ENCODE measurements at regions not wholly inside any gene's neighbourhood (a gene's known extent, or its start where the extent isn't known, plus 50 kb on each side); places are given as distances from the start of the nearest gene placed in this dataset.

DNA sequence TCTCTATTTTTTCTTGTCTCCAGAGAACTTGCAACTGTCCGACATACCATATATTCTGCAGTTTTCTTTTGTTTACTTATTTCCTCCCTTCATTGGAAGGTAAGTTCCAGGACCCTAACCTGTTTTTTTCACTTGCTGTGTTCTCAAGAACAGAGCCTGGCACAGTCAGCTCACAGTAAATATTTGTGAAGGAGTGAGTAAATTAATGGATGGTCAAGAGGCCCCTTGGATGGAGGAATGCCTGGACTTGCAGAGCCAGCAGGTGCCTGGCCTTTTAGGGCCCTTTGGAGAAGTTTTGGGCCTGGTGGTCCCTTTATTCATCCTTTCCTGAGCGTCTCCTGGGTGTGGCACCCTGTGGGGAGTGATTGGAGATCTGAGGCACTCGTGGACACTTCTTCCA lies 182.1 kb upstream of the POU3F1 start:
- Histone ChIP-seq H3K23ac (ENCODE audit: low read length) (no peak overlapping the region), H3K4me1 (ENCODE audit: control insufficient read depth in 1 of 2, insufficient read depth in 2 of 2, low read length in 2 of 2) (no peaks in the 10 kb centered on the region), H2AFZ (ENCODE audit: insufficient read depth, low read length, poor library complexity) (no peak overlapping the region), H3K4ac (ENCODE audit: low read depth, low read length) (no peak overlapping the region), H3K14ac (ENCODE audit: low read length) (no peak overlapping the region), H3K79me1 (ENCODE audit: low read length) (no peaks in the 10 kb centered on the region), H3K4me2 (ENCODE audit: low read length) (no peak overlapping the region), H3K27me3 (ENCODE audit: insufficient read depth, low read length) (no peaks in the 10 kb centered on the region), H3K79me2 (ENCODE audit: control insufficient read depth, insufficient read depth, low read length, poor library complexity) (no peaks in the 10 kb centered on the region), H4K12ac (ENCODE audit: low read depth, low read length) (no peak overlapping the region), H2BK120ac (ENCODE audit: insufficient read depth, low read length, poor library complexity) (no peak overlapping the region), H3K9ac (ENCODE audit: low read length) (no peak overlapping the region), H3K9me3 (ENCODE audit: insufficient read depth, low read depth, low read length) (peaks cover 6% of the 10 kb centered on the region), H2AK5ac (ENCODE audit: low read length) (no peak overlapping the region), H2BK12ac (ENCODE audit: low read length) (no peak overlapping the region), H3K4me3 (ENCODE audit: low read depth, low read length) (no peak overlapping the region), H4K91ac (ENCODE audit: low read depth, low read length) (no peak overlapping the region), H3K18ac (ENCODE audit: low read length) (no peak overlapping the region), H4K8ac (ENCODE audit: low read depth, low read length) (no peak overlapping the region), H3K36me3 (ENCODE audit: control insufficient read depth in 1 of 2, insufficient read depth in 2 of 2, low read length in 2 of 2) (no peaks in the 10 kb centered on the region), H2BK5ac (ENCODE audit: low read depth, low read length, poor library complexity) (no peak overlapping the region), H3K27ac (ENCODE audit: low read depth, low read length) (no peak overlapping the region)
- no CpG with 5 or more reads among the region's 3 CpGs for WGBS (ENCODE audit: extremely low coverage, insufficient coverage, insufficient read length)
- DNase-seq, result no peak

- Histone ChIP-seq H3K4me1 (ENCODE audit: control insufficient read depth in 1 of 2, insufficient read depth in 2 of 2, low read length in 2 of 2) (peaks cover 0 to 3% of the 10 kb centered on the region in 2 experiments), H3K27me3 (ENCODE audit: insufficient read depth, low read length) (no peaks in the 10 kb centered on the region), H4K91ac (ENCODE audit: low read depth, low read length) (no peak overlapping the region), H3K79me1 (ENCODE audit: low read length) (no peaks in the 10 kb centered on the region), H3K4ac (ENCODE audit: low read depth, low read length) (no peak overlapping the region), H4K8ac (ENCODE audit: low read depth, low read length) (no peak overlapping the region), H3K36me3 (ENCODE audit: control insufficient read depth in 1 of 2, insufficient read depth in 2 of 2, low read length in 2 of 2) (no peaks in the 10 kb centered on the region), H3K23ac (ENCODE audit: low read length) (no peak overlapping the region), H3K14ac (ENCODE audit: low read length) (no peak overlapping the region), H2BK120ac (ENCODE audit: insufficient read depth, low read length, poor library complexity) (no peak overlapping the region), H3K27ac (ENCODE audit: low read depth, low read length) (no peak overlapping the region), H3K9ac (ENCODE audit: low read length) (no peak overlapping the region), H3K4me2 (ENCODE audit: low read length) (no peak overlapping the region), H3K9me3 (ENCODE audit: insufficient read depth, low read depth, low read length) (peaks cover 2% of the 10 kb centered on the region), H3K79me2 (ENCODE audit: control insufficient read depth, insufficient read depth, low read length, poor library complexity) (no peaks in the 10 kb centered on the region), H3K4me3 (ENCODE audit: low read depth, low read length) (no peak overlapping the region), H2AFZ (ENCODE audit: insufficient read depth, low read length, poor library complexity) (no peak overlapping the region), H4K12ac (ENCODE audit: low read depth, low read length) (no peak overlapping the region), H2BK5ac (ENCODE audit: low read depth, low read length, poor library complexity) (no peak overlapping the region), H2BK12ac (ENCODE audit: low read length) (no peak overlapping the region), H2AK5ac (ENCODE audit: low read length) (no peak overlapping the region), H3K18ac (ENCODE audit: low read length) (no peak overlapping the region)
- WGBS (ENCODE audit: extremely low coverage, insufficient coverage, insufficient read length), result no CpG with 5 or more reads among the region's 3 CpGs
- DNase-seq, result no peak
Measured at GRCh38 chr1:38225745-38226144, 179.2 kb upstream of the POU3F1 start.

DNA sequence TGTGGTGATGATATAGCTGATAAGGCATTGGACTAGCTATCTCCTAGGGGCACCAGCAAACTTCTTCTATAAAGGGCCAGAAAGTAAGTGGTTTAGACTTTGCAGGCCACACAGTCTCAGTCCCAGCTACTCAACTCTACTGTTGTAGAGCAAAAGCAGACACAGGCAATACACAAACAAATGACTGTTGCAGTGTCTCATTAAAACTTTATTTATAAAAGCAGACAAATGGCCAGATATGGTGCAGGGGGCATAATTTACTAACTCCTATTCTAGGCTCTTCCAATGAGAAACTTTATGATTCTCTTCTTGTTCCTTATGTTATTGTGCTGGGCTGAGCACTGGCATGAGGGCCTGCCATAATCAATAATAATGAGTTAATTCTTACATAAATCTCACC lies 176.8 kb upstream of the POU3F1 start:
- H2AFZ ChIP-seq (ENCODE audit: insufficient read depth, low read length, poor library complexity), result no peak overlapping the region
- no peak overlapping the region for H3K4me2 ChIP-seq (ENCODE audit: low read length)
- no peak overlapping the region for H4K12ac ChIP-seq (ENCODE audit: low read depth, low read length)
- no peak overlapping the region for H3K4me3 ChIP-seq (ENCODE audit: low read depth, low read length)
- no peak overlapping the region for H3K14ac ChIP-seq (ENCODE audit: low read length)
- no peak overlapping the region for H2AK5ac ChIP-seq (ENCODE audit: low read length)
- H3K27me3 ChIP-seq (ENCODE audit: insufficient read depth, low read length), result no peaks in the 10 kb centered on the region
- H2BK120ac ChIP-seq (ENCODE audit: insufficient read depth, low read length, poor library complexity), result no peak overlapping the region
- no peak overlapping the region for H2BK12ac ChIP-seq (ENCODE audit: low read length)
- H3K23ac ChIP-seq (ENCODE audit: low read length), result no peak overlapping the region
- H3K27ac ChIP-seq (ENCODE audit: low read depth, low read length), result no peak overlapping the region
- no peak overlapping the region for H3K18ac ChIP-seq (ENCODE audit: low read length)
- H3K36me3 ChIP-seq (ENCODE audit: control insufficient read depth in 1 of 2, insufficient read depth in 2 of 2, low read length in 2 of 2), result no peaks in the 10 kb centered on the region
- DNase-seq, result no peak
- H3K4ac ChIP-seq (ENCODE audit: low read depth, low read length), result no peak overlapping the region
- no peak overlapping the region for H4K91ac ChIP-seq (ENCODE audit: low read depth, low read length)
- no peak overlapping the region for H2BK5ac ChIP-seq (ENCODE audit: low read depth, low read length, poor library complexity)
- H3K79me1 ChIP-seq (ENCODE audit: low read length), result no peaks in the 10 kb centered on the region
- peaks cover 2% of the 10 kb centered on the region for H3K9me3 ChIP-seq (ENCODE audit: insufficient read depth, low read depth, low read length)
- no peaks in the 10 kb centered on the region for H3K79me2 ChIP-seq (ENCODE audit: control insufficient read depth, insufficient read depth, low read length, poor library complexity)
- no peak overlapping the region for H4K8ac ChIP-seq (ENCODE audit: low read depth, low read length)
- no peak overlapping the region for H3K9ac ChIP-seq (ENCODE audit: low read length)
- H3K4me1 ChIP-seq (ENCODE audit: control insufficient read depth in 1 of 2, insufficient read depth in 2 of 2, low read length in 2 of 2), result peaks cover 0 to 3% of the 10 kb centered on the region in 2 experiments

- H4K91ac ChIP-seq (ENCODE audit: low read depth, low read length), result no peak overlapping the region
- no peaks in the 10 kb centered on the region for H3K79me2 ChIP-seq (ENCODE audit: control insufficient read depth, insufficient read depth, low read length, poor library complexity)
- H3K9me3 ChIP-seq (ENCODE audit: insufficient read depth, low read depth, low read length), result peaks cover 2% of the 10 kb centered on the region
- no peak overlapping the region for H3K4me2 ChIP-seq (ENCODE audit: low read length)
- no peak overlapping the region for H2BK12ac ChIP-seq (ENCODE audit: low read length)
- H4K8ac ChIP-seq (ENCODE audit: low read depth, low read length), result no peak overlapping the region
- no peak overlapping the region for H3K23ac ChIP-seq (ENCODE audit: low read length)
- peaks cover 0 to 7% of the 10 kb centered on the region in 2 experiments for H3K4me1 ChIP-seq (ENCODE audit: control insufficient read depth in 1 of 2, insufficient read depth in 2 of 2, low read length in 2 of 2)
- no peaks in the 10 kb centered on the region for H3K36me3 ChIP-seq (ENCODE audit: control insufficient read depth in 1 of 2, insufficient read depth in 2 of 2, low read length in 2 of 2)
- no peak overlapping the region for H4K12ac ChIP-seq (ENCODE audit: low read depth, low read length)
- H3K27ac ChIP-seq (ENCODE audit: low read depth, low read length), result no peak overlapping the region
- H2AK5ac ChIP-seq (ENCODE audit: low read length), result no peak overlapping the region
- no peak overlapping the region for H3K9ac ChIP-seq (ENCODE audit: low read length)
- no peak overlapping the region for H3K18ac ChIP-seq (ENCODE audit: low read length)
- WGBS (ENCODE audit: extremely low coverage, insufficient coverage, insufficient read length), result no CpG with 5 or more reads among the region's 2 CpGs
- no peak overlapping the region for H3K4me3 ChIP-seq (ENCODE audit: low read depth, low read length)
- H2AFZ ChIP-seq (ENCODE audit: insufficient read depth, low read length, poor library complexity), result no peak overlapping the region
- DNase-seq, result peak in 1 of 2 donors; percentile 14
- no peak overlapping the region for H2BK120ac ChIP-seq (ENCODE audit: insufficient read depth, low read length, poor library complexity)
- H3K14ac ChIP-seq (ENCODE audit: low read length), result no peak overlapping the region
- no peak overlapping the region for H3K4ac ChIP-seq (ENCODE audit: low read depth, low read length)
- no peaks in the 10 kb centered on the region for H3K27me3 ChIP-seq (ENCODE audit: insufficient read depth, low read length)
- no peaks in the 10 kb centered on the region for H3K79me1 ChIP-seq (ENCODE audit: low read length)
- H2BK5ac ChIP-seq (ENCODE audit: low read depth, low read length, poor library complexity), result no peak overlapping the region
Measured at GRCh38 chr1:38222891-38223290, 176.3 kb upstream of the POU3F1 start.

Data from trophoblast cell (in vitro differentiated cells and primary cell).